Effector CD4-positive, alpha-beta T cell (primary cell): ENCODE measurements at regions not wholly inside any gene's neighbourhood (a gene's known extent, or its start where the extent isn't known, plus 50 kb on each side); places are given as distances from the start of the nearest gene placed in this dataset.

ENCODE experiments used
- DNase-seq: peaks from one replicate; pipeline ENCODE4 v3.0.0-alpha.2; 2020

DNA sequence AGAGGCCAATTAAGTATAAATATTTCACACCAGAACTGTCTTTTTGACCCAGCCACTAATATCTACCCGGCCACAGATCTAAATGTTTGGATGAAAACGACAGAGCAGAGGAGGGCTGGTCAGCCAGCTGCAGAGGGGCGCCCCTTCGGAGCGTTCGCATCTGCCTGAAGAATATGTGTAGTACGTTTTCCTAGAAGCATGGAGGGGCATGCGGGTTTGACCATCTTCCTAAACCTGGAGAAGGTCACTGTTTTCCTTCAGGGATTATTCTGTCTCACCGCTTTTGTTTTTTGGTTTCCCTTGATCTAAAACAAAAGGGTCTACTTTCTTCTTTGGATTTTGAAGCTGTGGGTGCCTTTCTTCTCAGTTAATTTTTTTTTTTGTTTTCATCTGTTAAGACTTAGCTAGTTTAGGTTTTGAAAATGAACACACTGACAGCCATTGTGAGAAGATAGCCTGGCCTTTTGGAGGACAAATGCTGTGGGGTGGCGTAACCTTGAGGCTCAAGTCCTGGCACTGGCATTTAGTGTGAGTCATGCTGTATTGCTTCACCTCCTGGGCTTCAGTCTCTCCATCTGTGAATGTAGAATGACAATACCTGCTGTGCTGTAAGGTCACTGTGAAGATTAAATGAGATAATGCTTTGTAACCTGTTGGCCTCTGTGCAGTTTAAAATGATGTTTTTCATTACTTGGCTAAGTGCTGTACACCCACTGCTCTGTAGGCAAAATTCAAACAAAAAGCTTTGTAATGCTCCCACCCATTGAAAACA is 74.1 kb upstream of the IRF2BP2 start:
- DNase-seq, result no peak

DNA sequence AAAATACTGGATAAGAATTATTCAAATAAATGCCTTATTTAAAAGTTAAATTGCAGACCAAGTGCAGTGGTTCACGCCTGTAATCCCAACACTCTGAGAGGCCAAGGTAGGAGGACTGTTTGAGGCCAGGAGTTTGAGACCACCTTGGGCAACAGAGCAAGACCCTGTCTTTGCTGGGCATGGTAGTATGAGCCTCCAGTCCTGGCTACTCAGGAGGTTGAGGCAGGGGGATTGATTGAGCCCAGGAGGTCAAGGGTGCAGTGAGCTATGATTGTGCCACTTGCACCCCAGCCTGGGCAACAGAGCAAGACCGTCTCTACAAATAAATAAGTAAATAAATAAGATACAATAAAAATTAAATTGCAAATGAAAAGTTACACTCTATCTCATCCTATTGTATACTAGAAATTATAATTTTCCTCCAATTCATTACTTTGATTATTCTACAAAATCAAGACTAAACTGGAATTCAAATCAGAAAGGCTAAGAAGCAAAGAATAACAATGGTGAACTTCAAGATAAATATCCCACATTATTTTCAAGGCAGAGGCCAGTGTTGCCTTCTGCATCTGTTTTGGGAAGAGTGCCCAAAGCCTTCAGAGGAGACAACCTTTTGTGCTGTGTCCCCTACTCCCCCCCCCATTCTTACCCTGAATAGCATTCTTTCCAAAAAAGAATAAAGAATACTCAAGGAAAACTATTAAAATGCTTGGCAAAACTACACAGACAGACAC is 73.3 kb upstream of the IRF2BP2 start:
- no peak for DNase-seq

DNA sequence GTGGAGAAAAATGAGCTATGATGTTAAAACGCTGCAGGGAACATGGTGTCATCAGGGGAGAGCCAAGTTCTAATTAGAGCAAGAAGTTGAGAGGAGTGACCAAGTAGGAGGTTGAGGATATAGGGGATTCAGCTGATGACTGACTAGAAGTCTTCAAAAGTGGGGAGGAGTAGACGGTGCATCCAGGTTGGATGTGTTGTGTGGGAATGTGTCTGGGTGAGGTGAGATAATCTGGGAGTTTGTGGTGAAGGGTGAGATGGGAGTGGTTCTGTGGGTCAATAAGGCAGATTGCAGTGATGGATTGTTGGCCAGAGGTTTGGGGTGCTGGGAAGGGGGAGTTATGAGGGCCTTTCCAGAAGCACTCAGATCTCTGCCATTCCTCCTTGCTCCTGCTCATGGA is 72.0 kb upstream of the IRF2BP2 start:
- no peak for DNase-seq

DNA sequence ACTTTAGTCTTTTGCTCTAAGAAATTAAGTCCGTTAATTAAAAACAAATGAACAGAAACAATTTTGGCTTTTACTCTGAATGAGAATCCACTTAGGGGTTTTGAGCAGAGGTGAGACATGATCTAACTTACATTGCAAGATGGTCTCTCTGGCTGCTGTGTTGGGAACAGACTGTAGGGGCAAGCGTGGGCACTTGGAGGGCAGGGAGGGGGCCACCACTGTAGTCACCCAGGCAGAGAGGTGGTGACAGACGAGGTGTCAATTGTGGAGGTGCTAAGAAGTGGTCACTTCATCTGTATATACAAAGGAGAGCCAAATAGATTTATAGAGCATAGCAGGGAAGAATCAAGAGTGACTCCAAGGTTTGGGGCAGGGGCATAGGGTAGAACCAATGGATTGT is 71.1 kb upstream of the IRF2BP2 start:
- DNase-seq, result no peak

DNA sequence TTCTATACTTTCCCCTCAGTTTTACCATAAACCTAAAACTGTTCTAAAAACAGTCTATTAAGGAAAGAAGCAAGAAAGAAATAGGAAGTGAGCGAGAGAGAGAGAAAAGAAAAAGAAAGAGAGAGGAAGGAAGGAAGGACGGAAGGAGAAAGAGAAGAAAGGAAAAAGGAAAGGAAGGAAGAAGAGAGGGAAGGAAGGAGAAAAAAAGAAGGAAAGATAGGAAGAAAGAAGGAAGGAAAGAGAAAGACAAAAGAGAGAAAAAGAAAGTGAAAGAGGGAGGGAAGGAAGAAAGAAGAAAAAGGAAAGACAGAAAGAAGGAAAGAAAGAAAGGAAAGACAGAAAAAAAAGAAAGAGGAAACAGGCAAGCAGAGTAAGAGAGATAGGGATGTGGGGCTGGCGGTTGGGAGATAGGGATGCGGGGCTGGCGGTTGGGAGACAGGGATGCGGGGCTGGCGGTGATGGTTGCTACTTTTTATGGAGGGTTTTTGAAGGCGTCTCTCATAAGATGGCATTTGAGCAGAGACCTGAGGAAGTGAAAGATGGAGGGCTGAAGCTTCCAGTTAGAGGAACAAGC is 70.4 kb upstream of the IRF2BP2 start:
- no peak for DNase-seq

DNA sequence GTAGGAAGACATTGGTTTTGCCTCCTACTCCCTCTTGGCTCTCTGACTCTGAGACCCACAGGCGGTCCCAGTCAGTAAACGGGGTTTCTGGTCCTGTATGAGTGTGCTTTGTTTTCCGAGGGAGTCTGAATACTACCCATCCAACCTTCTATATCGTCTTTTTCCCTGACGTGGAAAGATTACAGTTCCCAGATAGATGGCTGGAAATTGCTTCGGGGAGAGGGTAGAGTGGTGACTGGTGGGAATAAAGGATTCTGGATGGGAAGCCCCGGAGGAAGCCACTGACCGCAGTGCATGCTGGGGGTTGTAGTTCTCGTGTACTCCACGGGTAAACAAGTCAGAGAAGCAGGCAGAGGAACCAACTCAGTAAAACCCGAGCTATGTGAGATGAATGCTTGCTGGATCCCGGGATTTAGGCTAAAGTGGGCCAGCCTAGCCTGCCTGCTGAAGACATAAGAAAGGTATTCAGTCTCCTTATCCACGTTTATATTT is 66.2 kb upstream of the IRF2BP2 start:
- DNase-seq, result peak; percentile 41

DNA sequence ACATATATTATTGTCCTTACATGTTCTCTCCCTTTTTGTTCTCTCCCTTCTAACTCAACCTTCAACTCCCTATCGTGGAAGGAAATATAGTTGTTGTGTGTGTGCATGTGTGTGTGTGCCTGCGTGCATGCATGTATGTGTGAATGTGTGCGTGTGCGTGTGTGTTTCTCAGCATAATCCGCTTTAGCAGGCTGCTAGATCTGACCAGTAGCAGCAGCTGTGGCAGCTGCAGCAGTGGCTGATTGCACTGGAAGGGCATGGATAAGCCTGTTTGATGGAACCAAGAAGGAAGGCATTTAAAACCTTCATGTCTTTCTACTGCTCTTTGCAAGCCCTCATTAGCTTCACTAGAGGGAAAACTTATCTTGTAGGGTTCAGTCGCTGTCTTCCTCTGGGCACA is 65.6 kb upstream of the IRF2BP2 start:
- DNase-seq, result no peak

DNA sequence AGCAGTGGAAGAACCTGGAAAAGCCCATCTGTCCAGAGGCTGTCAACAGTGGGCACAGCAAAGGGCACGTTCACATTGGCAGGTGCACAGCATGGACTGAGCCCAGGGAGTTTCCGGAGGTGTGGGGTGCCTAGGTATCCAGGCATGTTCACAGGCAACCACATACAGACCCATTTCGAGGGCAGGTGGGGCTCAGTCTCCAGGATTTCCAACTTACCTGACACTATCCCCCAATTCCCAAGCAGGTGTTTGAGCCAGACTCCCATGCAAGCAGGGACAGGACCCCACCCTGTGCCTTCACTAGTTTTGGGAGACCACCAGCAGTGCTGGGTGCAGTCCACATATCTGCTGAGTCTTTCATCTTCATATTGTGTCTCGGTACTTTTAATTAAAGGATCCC is 65.0 kb upstream of the IRF2BP2 start:
- no peak for DNase-seq

DNA sequence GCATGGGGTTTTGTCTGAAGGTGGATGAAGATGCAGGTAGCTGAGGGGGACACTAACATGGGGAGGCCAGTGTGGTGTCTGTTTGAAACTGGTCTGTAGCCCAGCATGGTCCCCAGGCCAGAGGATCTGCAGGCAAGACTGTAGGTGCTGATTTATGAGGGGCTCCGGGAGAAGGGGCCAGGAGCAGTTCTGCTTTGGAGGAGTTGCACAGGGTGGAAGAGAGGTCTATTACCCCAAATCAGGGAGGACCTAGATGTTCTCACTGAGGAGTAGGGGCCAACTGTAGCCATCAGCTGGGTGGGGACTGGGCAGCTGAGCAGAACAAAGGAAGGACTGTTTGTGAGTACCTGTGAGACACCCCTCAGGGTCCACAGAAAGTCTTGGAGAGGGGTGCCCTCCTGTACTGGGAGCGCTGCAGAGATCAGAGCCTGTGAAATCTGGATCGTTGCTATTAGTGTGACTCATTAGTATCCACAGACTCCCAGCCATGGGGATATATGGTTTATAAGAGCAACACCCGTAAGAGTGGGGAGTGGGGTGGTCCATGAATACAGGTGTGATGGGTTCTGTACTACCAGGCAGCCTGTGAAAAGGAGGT is 64.3 kb upstream of the IRF2BP2 start:
- no peak for DNase-seq

DNA sequence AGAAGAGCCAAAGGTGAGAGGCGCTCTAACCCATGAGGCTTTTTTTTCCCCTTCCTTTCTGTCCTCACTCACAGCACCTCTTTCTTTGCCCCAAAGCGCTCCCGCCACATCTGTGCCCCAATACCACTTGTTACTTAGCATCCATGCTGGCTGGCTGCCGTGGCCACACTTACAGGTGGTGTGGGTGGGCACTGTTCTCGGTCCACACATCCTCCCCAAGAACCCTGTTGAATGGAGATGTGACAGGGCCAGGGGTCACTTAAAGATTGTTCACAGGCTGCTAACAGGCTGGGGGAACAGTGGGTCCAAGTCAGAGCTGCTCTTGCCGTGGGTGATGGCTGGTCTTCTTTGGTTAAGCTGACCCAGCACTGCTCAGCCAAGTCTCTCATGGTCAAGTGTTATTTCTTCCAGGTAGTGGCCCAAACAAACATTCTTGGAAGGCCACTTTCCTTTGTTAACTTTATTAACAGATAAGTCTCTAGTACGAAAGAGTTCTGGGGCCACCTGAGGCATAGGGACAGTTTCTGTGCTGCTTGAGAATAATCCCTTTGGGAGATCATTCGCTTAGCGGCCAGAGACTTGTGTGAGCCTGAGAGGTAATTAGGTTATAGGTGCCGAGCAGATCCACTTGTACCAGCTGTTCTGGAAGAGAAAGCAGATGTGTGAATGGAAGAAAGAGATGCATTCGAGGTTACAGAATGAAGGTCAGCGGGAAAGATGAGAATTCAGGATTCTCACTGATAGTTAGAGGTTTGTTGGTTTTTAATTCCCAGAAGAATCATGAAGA is 62.6 kb upstream of the IRF2BP2 start:
- DNase-seq, result no peak

DNA sequence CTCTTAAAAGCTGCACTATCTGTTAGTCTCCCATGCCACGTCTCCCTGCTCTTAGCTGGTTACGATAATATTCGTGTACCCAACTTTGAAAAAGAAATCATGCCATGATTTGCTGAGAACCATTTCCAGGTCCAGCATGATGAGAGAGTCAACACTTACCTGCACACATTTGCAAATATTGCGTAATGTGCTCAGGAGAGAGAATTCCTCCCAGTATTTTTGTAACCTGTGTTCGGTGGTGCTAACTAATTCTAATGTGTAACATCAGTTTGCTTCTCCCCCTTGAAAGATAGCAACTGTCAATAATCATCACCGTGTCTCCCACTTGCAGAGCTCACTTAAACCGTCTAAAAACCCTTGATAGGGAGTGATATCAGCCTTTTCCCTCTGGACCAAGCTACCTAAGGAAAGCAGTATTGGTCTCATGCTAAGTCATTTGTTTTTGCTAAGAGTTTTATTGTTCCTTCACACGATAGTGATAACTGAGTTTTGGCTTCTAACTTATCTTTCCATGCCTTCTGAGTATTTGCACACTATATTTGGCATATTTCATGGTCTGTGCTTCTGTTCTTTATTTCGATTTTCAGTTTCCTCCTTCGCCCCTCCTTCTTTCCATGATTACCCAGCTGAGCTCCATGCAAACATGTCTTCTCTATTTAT is 61.1 kb upstream of the IRF2BP2 start:
- DNase-seq, result no peak

DNA sequence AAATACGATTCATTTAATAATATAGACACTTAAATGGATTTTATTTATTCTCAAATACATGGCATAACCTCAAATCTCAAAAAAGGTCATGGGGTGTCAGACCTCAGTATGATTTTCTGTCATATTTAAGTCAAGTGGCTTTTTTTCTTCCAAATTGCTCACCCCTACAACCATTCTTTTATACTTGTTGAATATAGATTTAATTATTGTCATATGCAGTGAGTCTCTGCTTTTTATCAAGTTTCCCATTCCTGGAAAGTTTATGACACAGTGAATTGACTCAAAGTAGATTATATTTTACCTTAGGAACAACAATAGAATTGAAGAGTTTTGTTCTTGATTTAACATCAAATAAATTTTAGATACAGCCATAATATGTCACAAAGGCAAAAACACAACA is 59.5 kb upstream of the IRF2BP2 start:
- DNase-seq, result no peak

DNA sequence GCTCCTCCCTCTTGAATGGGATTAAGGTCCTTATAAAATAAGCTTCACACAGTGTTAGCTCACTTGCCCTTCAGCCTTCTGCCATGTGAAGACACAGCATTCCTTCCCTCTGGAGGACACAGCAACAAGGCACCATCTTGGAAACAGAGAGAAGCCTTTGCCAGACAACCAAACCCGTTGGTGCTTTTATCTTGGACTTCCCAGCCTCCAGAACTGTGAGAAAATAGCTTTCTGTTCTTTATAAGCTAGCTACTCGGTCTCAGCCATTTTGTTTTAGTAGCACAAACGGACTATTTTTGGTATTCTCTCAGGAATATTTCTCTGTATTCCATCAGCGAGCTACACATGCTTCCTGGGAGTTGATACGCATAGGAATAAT is 58.6 kb upstream of the IRF2BP2 start:
- DNase-seq, result no peak

DNA sequence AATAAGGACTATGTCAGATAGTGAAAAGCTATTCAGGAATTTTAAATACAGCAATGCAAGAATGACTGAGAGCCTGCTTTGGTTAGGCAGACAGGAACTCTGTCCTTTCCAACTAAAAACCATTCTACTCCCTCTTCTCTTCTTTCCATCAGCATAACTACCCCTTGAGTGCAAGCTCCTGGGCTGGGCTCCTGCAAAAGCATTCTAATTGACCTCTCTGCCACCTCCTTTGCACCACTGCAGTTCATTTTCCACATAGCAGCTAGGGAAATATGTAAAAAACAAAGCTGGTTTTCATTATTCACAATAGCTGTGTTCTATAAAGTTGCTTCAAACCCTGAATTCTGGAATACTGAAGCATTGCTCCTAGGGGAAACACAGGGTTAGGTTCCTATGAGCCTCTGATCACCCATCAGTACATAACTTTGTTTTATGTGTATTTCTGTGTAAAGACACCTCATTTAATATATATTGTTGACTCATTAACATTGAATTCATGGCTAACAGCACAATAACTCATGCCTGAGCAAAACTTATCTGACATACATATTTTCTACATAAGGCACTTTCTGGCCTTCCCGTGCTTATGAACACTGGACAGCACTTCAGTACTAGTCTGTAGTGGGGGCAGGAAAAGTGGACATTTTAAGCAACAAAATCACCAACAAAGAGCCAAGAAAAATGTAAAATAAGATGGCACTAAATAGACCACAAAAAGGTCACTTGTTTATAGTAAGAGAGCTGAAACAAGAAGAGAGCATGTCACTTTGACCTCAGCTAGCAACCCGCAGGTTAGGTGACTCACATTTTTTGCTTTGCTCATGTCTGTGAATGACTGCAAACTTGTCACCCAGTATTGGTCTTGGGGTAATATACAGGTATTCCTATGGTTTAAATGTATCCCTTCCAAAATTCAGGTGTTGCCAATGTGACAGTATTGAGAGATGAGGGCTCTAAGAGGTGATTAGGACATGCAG is 57.9 kb upstream of the IRF2BP2 start:
- DNase-seq, result no peak

DNA sequence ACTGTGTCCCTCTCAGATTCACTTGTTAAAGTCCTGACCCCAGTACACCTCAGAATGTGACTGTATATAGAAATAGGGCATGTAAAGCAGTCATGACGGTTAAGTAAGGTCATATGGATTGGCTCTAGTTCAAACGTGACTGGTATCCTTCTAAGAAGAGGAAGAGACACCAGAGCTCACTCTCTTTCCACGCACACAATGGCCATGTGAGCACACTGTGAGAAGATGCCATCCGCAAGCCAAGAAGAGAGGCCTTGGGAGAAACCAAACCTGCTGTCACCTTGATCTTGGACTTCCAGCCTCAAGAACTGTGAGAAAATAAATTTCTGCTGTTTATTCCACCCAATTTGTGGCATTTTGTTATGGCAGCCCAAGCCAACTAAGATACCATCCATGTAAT is 56.8 kb upstream of the IRF2BP2 start:
- no peak for DNase-seq

DNA sequence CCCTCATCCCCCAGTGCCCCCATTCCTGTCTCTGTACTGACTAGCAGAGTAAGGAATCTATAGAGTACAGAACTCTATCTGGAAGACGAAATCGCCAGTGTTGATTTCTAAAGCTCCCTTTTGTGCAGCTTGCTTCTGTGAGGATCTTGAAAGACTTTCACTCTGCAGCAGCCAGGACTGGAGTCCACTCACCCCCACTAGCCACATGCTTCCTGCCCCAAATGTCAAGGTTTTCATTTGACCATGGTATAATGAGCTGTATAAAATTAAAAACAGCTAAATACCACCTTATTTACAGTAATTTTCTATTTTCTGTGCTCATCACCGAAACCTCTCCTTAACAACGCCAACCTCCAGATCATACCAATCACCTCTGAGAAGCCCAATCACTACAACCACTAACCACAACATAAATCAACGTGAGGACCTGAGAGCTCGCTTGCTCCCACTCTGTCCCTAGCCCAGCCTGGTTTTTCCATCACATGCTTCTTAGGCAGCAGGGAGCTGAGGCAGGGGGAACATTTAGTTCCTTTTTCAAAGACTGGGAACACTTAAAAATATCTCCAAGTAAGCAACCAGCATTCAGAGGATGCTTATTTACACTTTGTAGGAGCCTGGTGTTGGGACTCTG is 56.1 kb upstream of the IRF2BP2 start:
- no peak for DNase-seq

DNA sequence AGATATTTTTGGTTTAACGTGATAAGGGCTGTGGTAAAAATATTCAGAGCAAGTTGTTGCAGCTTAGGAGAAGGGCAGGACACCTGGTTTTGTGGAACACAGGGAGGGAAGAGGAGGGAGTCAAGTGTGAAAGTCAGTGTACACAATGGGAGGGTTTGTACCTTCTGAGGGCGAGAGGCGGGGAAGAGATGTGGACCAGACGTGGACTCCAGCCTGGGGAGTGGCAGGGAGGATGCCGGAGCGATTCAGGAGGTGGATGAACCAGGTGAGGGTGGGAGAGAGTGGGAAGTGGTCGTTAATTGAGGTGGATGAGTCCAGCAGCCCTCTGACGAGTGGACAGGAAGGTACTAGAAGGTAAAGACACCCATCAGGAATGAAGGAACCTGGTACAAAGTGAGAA is 52.2 kb upstream of the IRF2BP2 start:
- DNase-seq, result no peak

DNA sequence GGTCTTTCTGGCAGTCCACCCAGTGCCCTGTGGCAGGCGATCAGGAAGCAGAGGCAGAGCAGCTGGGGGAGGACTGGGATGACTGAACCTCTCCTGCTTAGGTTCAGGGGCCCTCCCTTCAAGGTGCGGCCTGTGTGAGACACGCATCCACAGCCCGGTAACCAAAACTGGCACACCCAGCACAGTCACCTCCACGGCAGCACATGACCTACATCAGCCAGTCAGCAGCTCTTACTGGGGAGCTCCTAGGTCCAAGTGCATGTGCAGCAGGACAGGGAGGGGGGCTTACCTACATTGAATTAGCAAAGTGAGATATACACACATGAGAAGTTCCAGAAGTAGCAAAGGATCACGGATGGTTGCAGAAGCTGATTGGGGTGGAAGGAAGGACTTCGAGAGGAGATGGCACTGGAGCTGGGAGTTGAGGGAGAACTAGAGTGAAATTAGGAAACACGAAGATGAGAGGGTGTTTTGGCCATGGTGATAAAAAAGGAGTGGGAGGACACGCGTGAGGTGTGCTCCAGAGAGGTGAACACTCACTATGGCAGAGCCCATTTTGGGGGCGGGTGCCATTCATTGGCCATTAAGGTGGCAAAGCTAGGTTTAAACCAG is 51.4 kb upstream of the IRF2BP2 start:
- no peak for DNase-seq

DNA sequence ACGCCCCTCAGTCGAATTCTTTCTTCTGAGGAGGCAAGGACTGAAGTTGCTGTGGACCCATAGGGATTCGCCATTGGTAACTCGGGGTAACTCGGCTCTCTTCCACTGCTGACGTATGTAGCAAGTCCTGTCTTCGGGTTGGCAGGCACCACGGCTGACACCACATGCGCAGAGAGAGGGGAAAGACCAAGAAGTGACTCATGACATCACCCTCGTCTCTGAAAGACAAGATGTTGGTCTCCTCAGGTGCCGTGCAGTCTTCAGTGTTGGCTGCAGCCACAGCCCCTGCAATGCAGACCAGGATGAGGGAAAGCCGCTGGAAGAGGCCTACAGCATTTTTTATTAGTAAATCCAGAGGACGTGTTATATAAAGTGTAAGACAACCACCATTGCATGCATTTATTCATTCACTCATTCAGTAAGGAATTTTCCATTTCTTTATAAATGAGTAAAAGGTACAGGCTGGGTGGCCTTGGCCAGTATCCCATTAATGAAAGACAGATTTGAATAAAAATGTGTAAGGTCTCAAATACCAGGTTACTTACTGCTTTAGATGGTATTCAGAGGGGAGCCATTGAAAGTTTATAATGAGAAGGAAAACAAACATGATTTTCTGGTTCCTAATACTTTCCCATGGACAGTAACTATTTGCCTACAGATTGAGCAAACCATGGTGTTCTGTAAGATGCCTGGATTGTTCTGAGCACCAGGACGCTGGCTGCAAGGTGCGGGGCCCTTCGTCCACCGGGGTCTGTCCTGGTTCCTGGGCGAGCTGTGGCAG is 50.7 kb upstream of the IRF2BP2 start:
- DNase-seq, result no peak
